Stimulated activated memory B cell treated with anti-CD40 and anti-IgM and Interleukin-4, amounts not matched to agents 10 μg/mL and 1 μg/mL and 100 μg/mL, for 72 hours (primary cell): ENCODE measurements at regions not wholly inside any gene's neighbourhood (a gene's known extent, or its start where the extent isn't known, plus 50 kb on each side); places are given as distances from the start of the nearest gene placed in this dataset.
"Not testable (repeated sequence)": the region's sequence is repeated elsewhere in the genome, so short reads cannot be mapped to it uniquely, and the experiment has no call there.

ENCODE experiments used
- ATAC-seq: fragments of 150-1000 bp; cut with Tn5 transposase; 2 replicates; pipeline ENCODE4 v1.10.0; 2021
- H3K27ac Mint-ChIP-seq: one replicate; pipeline ENCODE4 v1.8.0; 2022; ENCODE audit warnings: mild to moderate bottlenecking, mixed read lengths
- H3K27me3 Mint-ChIP-seq: one replicate; pipeline ENCODE4 v1.8.0; 2022; ENCODE audit warnings: mixed read lengths
- H3K36me3 Mint-ChIP-seq: one replicate; pipeline ENCODE4 v1.8.0; 2022; ENCODE audit warnings: mixed read lengths
- H3K4me1 Mint-ChIP-seq: one replicate; pipeline ENCODE4 v1.8.0; 2022; ENCODE audit warnings: mixed read lengths
- H3K4me3 Mint-ChIP-seq: one replicate; pipeline ENCODE4 v1.8.0; 2022; ENCODE audit warnings: mild to moderate bottlenecking, moderate library complexity, mixed read lengths
- H3K9me3 Mint-ChIP-seq: one replicate; pipeline ENCODE4 v1.8.0; 2022; ENCODE audit warnings: mixed read lengths

GRCh38 chr5:130923543-130924124 is 241.4 kb downstream of the HINT1 start:
- no peak overlapping the region for H3K4me3 Mint-ChIP-seq
- H3K9me3 Mint-ChIP-seq = peaks cover 4% of the 10 kb centered on the region
- H3K36me3 Mint-ChIP-seq = no peaks in the 10 kb centered on the region
- no peaks in the 10 kb centered on the region for H3K4me1 Mint-ChIP-seq
- peak; percentile 34 for ATAC-seq
- H3K27ac Mint-ChIP-seq = no peak overlapping the region
- H3K27me3 Mint-ChIP-seq = peaks cover 24% of the 10 kb centered on the region

- no peak for ATAC-seq
- Mint-ChIP-seq H3K4me3 (no peak overlapping the region), H3K27ac (no peak overlapping the region)
Observed at GRCh38 chr5:130912088-130912487, 253.0 kb downstream of the HINT1 start.

DNA sequence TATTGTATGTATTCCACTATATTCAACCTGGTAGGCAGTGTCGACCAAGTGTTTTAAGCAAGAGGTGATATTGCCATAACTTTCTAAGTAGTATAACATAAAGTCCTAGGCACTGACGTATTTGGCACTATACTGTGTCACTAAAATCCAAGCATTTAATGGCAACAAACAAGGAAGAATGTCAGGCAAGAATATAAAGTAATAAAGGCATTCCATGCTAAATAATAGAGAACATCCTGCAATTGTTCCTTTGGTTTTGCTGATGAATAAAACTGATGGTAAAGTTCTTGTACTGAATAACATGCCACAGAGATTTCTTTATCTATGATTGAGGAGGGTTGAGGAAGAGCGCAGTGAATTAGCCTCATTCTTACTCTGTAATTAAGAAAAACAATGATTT is 256.9 kb downstream of the HINT1 start:
- Mint-ChIP-seq H3K27ac (no peak overlapping the region), H3K36me3 (no peaks in the 10 kb centered on the region), H3K27me3 (peaks cover 30% of the 10 kb centered on the region), H3K4me1 (no peaks in the 10 kb centered on the region), H3K4me3 (no peak overlapping the region), H3K9me3 (peaks cover 10% of the 10 kb centered on the region)
- no peak for ATAC-seq

More at GRCh38 chr5:130912088-130912487, 253.0 kb downstream of the HINT1 start:
- H3K36me3 Mint-ChIP-seq = no peaks in the 10 kb centered on the region
- H3K9me3 Mint-ChIP-seq = peaks cover 12% of the 10 kb centered on the region
- H3K27me3 Mint-ChIP-seq = peaks cover 62% of the 10 kb centered on the region
- H3K4me1 Mint-ChIP-seq = no peaks in the 10 kb centered on the region

DNA sequence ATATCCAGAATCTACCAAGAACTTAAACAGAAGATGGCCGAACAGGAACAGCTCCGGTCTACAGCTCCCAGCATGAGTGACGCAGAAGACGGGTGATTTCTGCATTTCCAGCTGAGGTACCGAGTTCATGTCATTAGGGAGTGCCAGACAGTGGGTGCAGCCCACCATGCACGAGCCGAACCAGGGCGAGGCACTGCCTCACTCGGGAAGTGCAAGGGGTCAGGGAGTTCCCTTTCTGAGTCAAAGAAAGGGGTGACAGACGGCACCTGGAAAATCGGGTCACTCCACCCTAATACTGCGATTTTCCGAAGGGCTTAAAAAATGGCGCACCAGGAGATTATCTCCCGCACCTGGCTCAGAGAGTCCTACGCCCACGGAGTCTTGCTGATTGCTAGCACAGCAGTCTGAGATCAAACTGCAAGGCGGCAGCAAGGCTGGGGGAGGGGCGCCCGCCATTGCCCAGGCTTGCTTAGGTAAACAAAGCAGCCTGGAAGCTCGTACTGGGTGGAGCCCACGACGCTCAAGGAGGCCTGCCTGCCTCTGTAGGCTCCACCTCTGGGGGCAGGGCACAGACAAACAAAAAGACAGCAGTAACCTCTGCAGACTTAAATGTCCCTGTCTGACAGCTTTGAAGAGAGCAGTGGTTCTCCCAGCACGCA is 267.4 kb downstream of the HINT1 start:
- not testable (repeated sequence) for H3K9me3 Mint-ChIP-seq, H3K27ac Mint-ChIP-seq, H3K4me1 Mint-ChIP-seq, ATAC-seq, H3K36me3 Mint-ChIP-seq, H3K4me3 Mint-ChIP-seq
- peaks cover 30% of the 10 kb centered on the region for H3K27me3 Mint-ChIP-seq

GRCh38 chr5:130897181-130897536 is 267.9 kb downstream of the HINT1 start:
- H3K9me3 Mint-ChIP-seq, ATAC-seq, H3K4me3 Mint-ChIP-seq, H3K27ac Mint-ChIP-seq, H3K4me1 Mint-ChIP-seq, H3K36me3 Mint-ChIP-seq: not testable (repeated sequence)
- H3K27me3 Mint-ChIP-seq = peaks cover 35% of the 10 kb centered on the region

- H3K36me3 Mint-ChIP-seq = no peaks in the 10 kb centered on the region
- peaks cover 9% of the 10 kb centered on the region for H3K9me3 Mint-ChIP-seq
- H3K27ac Mint-ChIP-seq = no peak overlapping the region
- no peak for ATAC-seq
- no peak overlapping the region for H3K4me3 Mint-ChIP-seq
- peaks cover 41% of the 10 kb centered on the region for H3K27me3 Mint-ChIP-seq
- no peaks in the 10 kb centered on the region for H3K4me1 Mint-ChIP-seq
Observed at GRCh38 chr5:130896636-130897035, 268.4 kb downstream of the HINT1 start.

GRCh38 chr5:130893006-130893405 is 272.1 kb downstream of the HINT1 start:
- Mint-ChIP-seq H3K27me3 (peaks cover 60% of the 10 kb centered on the region), H3K4me3 (no peak overlapping the region), H3K36me3 (no peaks in the 10 kb centered on the region), H3K27ac (no peak overlapping the region), H3K9me3 (peaks cover 6% of the 10 kb centered on the region), H3K4me1 (no peaks in the 10 kb centered on the region)
- ATAC-seq = no peak

- H3K4me1 Mint-ChIP-seq = no peaks in the 10 kb centered on the region
- H3K27me3 Mint-ChIP-seq = peaks cover 59% of the 10 kb centered on the region
- H3K27ac Mint-ChIP-seq = no peak overlapping the region
- no peak overlapping the region for H3K4me3 Mint-ChIP-seq
- ATAC-seq = no peak
- no peaks in the 10 kb centered on the region for H3K36me3 Mint-ChIP-seq
- H3K9me3 Mint-ChIP-seq = peaks cover 6% of the 10 kb centered on the region
Observed at GRCh38 chr5:130890610-130891009, 274.4 kb downstream of the HINT1 start.

DNA sequence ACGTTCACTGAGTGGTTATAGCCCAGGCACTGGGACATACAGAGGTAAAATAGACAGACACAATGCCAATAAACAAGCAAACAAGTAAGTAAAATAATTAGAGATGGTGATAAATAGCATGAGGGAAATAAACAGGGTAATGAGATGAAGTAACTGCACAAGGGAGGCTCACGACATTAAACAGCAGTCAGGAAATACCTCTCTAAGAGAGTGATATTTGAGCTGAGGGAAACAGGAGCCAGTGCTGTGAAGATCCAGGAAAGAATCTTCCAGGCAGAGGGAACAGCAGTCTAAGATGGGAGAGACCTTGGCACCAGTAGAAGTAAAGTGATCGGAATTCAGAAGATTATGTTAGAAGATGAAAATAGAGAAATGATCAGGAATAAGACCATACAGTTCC is 279.4 kb downstream of the HINT1 start:
- Mint-ChIP-seq H3K27ac (no peak overlapping the region), H3K4me1 (no peaks in the 10 kb centered on the region), H3K9me3 (no peaks in the 10 kb centered on the region), H3K4me3 (no peak overlapping the region), H3K36me3 (no peaks in the 10 kb centered on the region), H3K27me3 (peaks cover 18% of the 10 kb centered on the region)
- ATAC-seq = no peak

DNA sequence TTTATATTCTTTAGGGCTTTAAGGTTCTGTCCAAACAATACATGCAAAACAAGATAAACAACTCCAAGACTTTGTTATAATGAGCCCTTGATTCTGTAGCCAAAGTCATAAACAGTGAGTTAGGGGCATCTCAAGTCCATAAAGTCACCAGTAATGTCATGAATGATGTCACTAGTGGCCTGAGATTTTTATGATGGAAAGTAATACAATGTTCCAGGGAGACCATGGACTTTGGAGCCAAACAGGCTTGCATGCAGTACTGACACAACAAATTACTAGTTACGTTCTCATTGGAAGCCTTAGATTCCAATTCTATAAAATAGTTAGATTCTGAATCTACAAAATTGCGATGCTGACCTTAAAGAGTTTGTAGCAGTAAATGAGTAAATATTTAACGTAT is 280.0 kb downstream of the HINT1 start:
- Mint-ChIP-seq H3K4me3 (no peak overlapping the region), H3K9me3 (no peaks in the 10 kb centered on the region), H3K27me3 (peaks cover 11% of the 10 kb centered on the region), H3K36me3 (no peaks in the 10 kb centered on the region), H3K27ac (no peak overlapping the region), H3K4me1 (no peaks in the 10 kb centered on the region)
- no peak for ATAC-seq

GRCh38 chr5:130884023-130884422 is 281.0 kb downstream of the HINT1 start:
- ATAC-seq = no peak
- H3K36me3 Mint-ChIP-seq = no peaks in the 10 kb centered on the region

DNA sequence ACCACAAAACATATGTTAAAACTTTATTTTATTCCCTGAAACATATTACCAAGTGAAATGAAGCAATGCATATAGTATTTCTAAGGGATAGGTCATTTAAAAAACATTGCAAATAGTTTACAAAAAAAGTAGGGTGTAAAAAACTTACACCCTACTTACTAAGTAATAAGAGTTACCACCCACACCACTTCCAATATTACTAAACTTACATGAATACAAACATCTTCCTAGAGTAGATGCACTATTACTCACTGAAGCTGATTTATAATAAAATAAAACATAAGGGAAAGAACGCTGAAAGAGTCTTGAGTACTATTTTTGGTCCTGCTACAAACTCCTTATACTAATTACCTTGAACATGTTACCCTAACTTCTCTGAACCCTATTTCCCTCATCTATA is 289.4 kb downstream of the HINT1 start:
- Mint-ChIP-seq H3K36me3 (no peaks in the 10 kb centered on the region), H3K27ac (no peak overlapping the region), H3K4me1 (no peaks in the 10 kb centered on the region), H3K9me3 (no peaks in the 10 kb centered on the region), H3K4me3 (no peak overlapping the region), H3K27me3 (peaks cover 33% of the 10 kb centered on the region)
- ATAC-seq = no peak

More at GRCh38 chr5:130884023-130884422, 281.0 kb downstream of the HINT1 start:
- peaks cover 12% of the 10 kb centered on the region for H3K27me3 Mint-ChIP-seq
- H3K4me1 Mint-ChIP-seq = no peaks in the 10 kb centered on the region
- no peaks in the 10 kb centered on the region for H3K9me3 Mint-ChIP-seq
- no peak overlapping the region for H3K4me3 Mint-ChIP-seq
- H3K27ac Mint-ChIP-seq = no peak overlapping the region

GRCh38 chr5:130874861-130875417 is 290.1 kb downstream of the HINT1 start:
- no peak overlapping the region for H3K4me3 Mint-ChIP-seq
- no peak for ATAC-seq
- H3K27ac Mint-ChIP-seq = no peak overlapping the region

GRCh38 chr5:130871346-130872086 is 293.5 kb downstream of the HINT1 start:
- Mint-ChIP-seq H3K27ac (no peak overlapping the region), H3K36me3 (no peaks in the 10 kb centered on the region), H3K4me3 (no peak overlapping the region), H3K27me3 (peaks cover 16% of the 10 kb centered on the region), H3K9me3 (no peaks in the 10 kb centered on the region), H3K4me1 (peaks cover 6% of the 10 kb centered on the region)
- no peak for ATAC-seq

More at GRCh38 chr5:130874861-130875417, 290.1 kb downstream of the HINT1 start:
- no peaks in the 10 kb centered on the region for H3K36me3 Mint-ChIP-seq
- no peaks in the 10 kb centered on the region for H3K4me1 Mint-ChIP-seq
- peaks cover 33% of the 10 kb centered on the region for H3K27me3 Mint-ChIP-seq
- H3K9me3 Mint-ChIP-seq = no peaks in the 10 kb centered on the region

DNA sequence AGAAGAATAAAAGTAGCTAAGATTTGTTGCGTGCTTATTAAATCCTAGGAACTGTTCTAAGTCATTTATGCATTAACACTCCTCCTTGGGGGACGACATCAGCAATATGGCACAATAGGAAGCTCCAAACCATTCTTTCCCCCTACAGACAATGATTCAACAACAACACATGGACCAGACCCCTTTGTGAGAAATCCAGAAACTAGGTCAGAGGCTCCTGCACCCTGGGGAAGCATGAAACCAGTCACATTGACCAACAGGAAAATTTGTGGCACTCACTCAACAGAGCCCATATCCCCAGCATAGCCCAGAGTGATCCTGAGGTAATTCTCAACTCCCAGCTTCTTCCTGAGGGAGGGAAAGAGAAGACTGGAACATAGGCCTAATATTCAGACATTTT is 294.4 kb downstream of the HINT1 start:
- Mint-ChIP-seq H3K36me3 (no peaks in the 10 kb centered on the region), H3K9me3 (no peaks in the 10 kb centered on the region), H3K4me1 (peaks cover 6% of the 10 kb centered on the region), H3K4me3 (no peak overlapping the region), H3K27ac (no peak overlapping the region), H3K27me3 (peaks cover 16% of the 10 kb centered on the region)
- ATAC-seq = no peak
